ENCODE measurements at regions not wholly inside any gene's neighbourhood (a gene's known extent, or its start where the extent isn't known, plus 50 kb on each side); places are given as distances from the start of the nearest gene placed in this dataset.

DNA sequence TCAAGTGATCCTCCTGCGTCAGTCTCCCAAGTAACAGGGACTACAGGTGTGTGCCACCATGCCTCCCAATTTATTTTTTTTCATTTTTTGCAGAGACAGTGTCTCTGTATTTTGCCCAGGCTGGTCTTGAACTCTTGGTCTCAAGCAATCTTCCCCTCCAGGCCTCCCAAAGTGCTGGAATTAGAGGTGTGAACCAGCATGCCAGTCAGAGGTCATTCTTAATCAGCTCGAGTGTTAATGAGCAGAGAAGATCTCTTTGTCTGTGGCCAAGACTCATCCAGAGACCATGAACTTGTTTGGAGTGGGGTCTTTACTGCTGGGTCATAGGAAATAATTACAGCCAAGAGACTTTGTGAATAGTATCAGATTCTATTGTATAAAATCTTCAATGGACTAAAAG is 99.2 kb upstream of the AP1S2 start:
- TF ChIP-seq POLR2AphosphoS5 (IDR thresholded peaks at IDR 0.05) (no peak), POLR2A (IDR thresholded peaks at IDR 0.05) (no peak)
- TF ChIP-seq, protein P1, sequence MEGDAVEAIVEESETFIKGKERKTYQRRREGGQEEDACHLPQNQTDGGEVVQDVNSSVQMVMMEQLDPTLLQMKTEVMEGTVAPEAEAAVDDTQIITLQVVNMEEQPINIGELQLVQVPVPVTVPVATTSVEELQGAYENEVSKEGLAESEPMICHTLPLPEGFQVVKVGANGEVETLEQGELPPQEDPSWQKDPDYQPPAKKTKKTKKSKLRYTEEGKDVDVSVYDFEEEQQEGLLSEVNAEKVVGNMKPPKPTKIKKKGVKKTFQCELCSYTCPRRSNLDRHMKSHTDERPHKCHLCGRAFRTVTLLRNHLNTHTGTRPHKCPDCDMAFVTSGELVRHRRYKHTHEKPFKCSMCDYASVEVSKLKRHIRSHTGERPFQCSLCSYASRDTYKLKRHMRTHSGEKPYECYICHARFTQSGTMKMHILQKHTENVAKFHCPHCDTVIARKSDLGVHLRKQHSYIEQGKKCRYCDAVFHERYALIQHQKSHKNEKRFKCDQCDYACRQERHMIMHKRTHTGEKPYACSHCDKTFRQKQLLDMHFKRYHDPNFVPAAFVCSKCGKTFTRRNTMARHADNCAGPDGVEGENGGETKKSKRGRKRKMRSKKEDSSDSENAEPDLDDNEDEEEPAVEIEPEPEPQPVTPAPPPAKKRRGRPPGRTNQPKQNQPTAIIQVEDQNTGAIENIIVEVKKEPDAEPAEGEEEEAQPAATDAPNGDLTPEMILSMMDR (IDR thresholded peaks at IDR 0.05): no peak

Data from prostate gland (tissue), 2 donors.